ENCODE measurements at regions not wholly inside any gene's neighbourhood (a gene's known extent, or its start where the extent isn't known, plus 50 kb on each side); places are given as distances from the start of the nearest gene placed in this dataset.

DNA sequence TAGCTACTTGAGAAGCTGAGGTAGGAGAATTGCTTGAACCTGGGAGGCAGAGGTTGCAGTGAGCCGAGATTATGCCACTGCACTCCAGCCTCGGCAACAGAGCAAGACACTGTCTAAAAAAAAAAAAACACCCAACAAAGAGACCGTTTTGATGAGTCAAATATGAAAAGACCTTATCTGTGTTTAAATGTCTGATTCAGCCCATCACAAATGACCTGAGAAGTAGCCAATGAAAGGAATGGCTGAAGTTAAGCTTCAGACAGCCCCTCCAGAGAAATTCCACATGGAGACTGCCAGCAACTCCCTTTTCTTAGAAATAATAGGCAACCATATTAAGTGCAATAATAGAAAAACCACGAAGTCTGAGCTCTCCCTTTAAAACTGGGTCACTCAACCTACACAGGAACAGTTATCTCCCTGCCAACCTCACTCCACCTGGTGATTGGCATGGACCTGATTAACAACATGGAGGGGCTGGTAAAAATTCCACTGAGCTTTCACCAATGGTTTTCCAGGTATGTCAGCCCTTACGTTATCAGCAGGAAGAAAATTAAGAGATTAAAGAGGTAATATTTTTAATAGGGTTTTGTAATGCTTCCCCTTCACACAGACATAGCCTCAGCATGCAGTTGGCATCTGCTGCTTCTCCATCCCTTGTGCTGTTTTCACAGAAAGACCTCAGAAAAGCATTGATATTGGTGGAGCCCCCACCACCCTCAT, 238.1 kb upstream of the STT3B start:
- H3K27ac ChIP-seq: no peak overlapping the region
- H3K9ac ChIP-seq: no peak overlapping the region
- no peaks in the 10 kb centered on the region for H3K4me1 ChIP-seq (ENCODE audit: low read depth, poor library complexity, severe bottlenecking)

DNA sequence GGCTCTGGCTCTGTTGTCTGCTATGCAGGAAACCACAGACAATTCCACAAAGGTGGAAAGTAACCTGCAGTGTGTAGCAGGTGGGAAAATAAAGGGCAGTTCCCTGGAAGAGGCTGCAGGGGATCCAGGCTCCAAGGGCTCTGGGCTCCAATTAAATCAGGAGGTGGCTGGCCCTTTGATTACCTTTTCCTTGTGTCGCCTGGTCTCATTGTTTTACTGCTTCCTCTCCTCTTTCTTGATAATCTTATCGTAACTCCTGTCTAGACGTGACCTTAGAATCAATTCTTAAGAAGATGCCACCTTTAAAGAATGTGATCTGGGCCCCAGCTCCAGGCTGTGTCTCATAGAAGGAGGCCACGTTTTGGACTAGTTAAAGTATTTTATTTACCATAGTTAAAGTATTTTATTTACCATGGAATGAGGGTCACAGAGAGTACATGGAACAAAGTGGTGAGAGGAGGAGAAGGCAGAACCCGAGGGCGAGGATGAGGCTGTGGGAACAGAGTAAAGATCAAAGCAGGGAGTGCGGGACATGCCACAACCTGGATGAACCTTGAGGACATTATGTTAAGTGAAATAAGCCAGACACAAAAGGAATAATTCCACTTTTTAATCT, 237.5 kb upstream of the STT3B start:
- TF ChIP-seq, protein P1, sequence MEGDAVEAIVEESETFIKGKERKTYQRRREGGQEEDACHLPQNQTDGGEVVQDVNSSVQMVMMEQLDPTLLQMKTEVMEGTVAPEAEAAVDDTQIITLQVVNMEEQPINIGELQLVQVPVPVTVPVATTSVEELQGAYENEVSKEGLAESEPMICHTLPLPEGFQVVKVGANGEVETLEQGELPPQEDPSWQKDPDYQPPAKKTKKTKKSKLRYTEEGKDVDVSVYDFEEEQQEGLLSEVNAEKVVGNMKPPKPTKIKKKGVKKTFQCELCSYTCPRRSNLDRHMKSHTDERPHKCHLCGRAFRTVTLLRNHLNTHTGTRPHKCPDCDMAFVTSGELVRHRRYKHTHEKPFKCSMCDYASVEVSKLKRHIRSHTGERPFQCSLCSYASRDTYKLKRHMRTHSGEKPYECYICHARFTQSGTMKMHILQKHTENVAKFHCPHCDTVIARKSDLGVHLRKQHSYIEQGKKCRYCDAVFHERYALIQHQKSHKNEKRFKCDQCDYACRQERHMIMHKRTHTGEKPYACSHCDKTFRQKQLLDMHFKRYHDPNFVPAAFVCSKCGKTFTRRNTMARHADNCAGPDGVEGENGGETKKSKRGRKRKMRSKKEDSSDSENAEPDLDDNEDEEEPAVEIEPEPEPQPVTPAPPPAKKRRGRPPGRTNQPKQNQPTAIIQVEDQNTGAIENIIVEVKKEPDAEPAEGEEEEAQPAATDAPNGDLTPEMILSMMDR (conservative IDR thresholded peaks at IDR 0.05; ENCODE audit: low read depth, low read length): no peak
- H3K4me2 ChIP-seq: no peak overlapping the region

More for the DNA sequence above, 238.1 kb upstream of the STT3B start:
- Histone ChIP-seq H4K20me1 (ENCODE audit: insufficient read depth) (no peaks in the 10 kb centered on the region), H3K4me2 (no peak overlapping the region), H3K4me3 (IDR thresholded peaks at IDR 0.05; ENCODE audit: insufficient read depth, low read depth, low read length) (no peak overlapping the region), H2AFZ (ENCODE audit: low read depth) (no peak overlapping the region), H3K27me3 (ENCODE audit: insufficient read depth, low read depth) (no peaks in the 10 kb centered on the region), H3K79me2 (ENCODE audit: insufficient read depth, low read depth) (no peaks in the 10 kb centered on the region), H3K36me3 (ENCODE audit: insufficient read depth) (no peaks in the 10 kb centered on the region)
- TF ChIP-seq, protein P1 (conservative IDR thresholded peaks at IDR 0.05; ENCODE audit: low read depth, low read length): no peak

DNA sequence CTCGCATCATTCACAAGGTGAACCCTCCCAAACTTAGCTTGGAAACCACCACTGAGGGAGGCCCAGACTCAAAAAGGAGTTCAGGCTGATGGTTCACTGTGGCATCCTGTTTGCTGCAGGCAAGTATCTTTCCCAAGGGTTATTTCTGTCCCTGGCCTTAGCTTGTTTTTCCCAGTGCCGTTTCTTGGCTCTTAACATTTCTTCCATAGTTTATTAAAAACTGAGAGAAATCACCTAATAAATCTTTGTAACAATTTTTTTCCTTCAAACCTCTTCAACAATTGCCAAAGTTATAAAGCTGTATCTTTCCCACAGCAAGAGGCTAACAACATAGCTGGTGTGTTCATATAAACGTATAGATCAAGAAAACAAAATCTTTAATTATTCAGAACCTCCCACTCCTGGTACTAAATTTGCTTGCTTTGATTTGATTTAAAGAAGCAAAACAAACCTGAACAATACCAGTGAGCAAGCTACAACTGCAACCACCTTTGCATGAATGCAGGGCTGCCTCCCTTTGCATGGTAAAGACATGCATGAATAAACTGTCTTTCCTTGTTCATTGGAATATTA, 234.9 kb upstream of the STT3B start:
- Histone ChIP-seq H3K4me1 (ENCODE audit: low read depth, poor library complexity, severe bottlenecking) (no peaks in the 10 kb centered on the region), H3K79me2 (ENCODE audit: insufficient read depth, low read depth) (no peaks in the 10 kb centered on the region), H3K4me2 (no peak overlapping the region)

More for the DNA sequence above, 237.5 kb upstream of the STT3B start:
- no peaks in the 10 kb centered on the region for H3K27me3 ChIP-seq (ENCODE audit: insufficient read depth, low read depth)
- H3K4me3 ChIP-seq (IDR thresholded peaks at IDR 0.05; ENCODE audit: insufficient read depth, low read depth, low read length): no peak overlapping the region
- no peak overlapping the region for H3K27ac ChIP-seq
- H3K36me3 ChIP-seq (ENCODE audit: insufficient read depth): no peaks in the 10 kb centered on the region
- H3K9ac ChIP-seq: no peak overlapping the region
- H3K4me1 ChIP-seq (ENCODE audit: low read depth, poor library complexity, severe bottlenecking): no peaks in the 10 kb centered on the region
- H4K20me1 ChIP-seq (ENCODE audit: insufficient read depth): no peaks in the 10 kb centered on the region
- H2AFZ ChIP-seq (ENCODE audit: low read depth): no peak overlapping the region
- no peaks in the 10 kb centered on the region for H3K79me2 ChIP-seq (ENCODE audit: insufficient read depth, low read depth)

DNA sequence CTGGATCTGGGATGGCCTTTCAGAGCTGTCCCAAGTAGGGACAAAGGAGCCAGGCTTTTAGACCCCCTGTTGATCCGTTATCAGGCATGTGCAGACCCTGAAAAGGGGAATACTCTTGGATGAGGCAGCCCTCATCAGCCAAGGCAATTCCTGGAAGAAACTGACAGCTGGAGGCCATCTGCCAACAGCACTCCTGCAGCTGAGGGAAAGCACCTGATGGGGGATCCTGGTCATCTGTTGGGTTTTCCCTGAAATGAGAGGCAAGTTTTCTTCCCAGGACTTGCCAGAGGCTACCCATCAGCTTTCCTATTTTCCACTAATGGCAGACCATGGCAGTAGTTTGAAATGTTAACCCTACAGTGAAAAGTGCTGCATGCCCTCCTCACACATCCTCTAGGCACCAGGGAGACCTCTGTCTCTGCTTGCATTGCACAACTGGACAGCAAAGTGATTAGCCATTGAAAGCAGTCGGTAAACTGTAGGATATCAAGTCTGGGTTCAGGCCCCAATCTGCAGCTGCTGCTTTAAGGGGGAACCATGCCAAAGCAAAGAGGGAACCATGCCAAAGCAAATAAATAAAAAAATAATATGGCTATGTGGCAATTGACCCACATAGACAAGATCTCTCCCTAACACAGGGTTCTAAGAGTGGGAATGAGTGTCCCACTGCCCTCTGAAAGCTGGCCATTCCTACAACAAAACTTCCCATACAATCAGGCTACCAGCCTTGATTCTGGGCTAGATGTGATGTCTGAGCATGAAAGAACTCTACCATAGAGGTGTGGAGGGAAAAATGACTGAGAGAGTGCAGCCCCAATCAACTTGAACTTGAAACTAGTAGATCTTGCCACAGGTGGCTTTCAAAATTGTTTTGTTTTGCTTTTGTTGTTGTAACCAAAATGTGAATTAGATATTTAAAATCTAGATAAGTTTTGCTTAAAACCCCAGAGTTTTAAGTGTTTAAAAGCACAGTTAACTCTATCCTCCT, 232.0 kb upstream of the STT3B start:
- TF ChIP-seq, protein P1 (conservative IDR thresholded peaks at IDR 0.05; ENCODE audit: low read depth, low read length): no peak
- Histone ChIP-seq H3K4me1 (ENCODE audit: low read depth, poor library complexity, severe bottlenecking) (no peaks in the 10 kb centered on the region), H3K4me3 (IDR thresholded peaks at IDR 0.05; ENCODE audit: insufficient read depth, low read depth, low read length) (no peak overlapping the region), H3K27me3 (ENCODE audit: insufficient read depth, low read depth) (no peaks in the 10 kb centered on the region), H3K36me3 (ENCODE audit: insufficient read depth) (no peaks in the 10 kb centered on the region), H3K4me2 (no peak overlapping the region), H4K20me1 (ENCODE audit: insufficient read depth) (no peaks in the 10 kb centered on the region), H3K9ac (no peak overlapping the region), H3K79me2 (ENCODE audit: insufficient read depth, low read depth) (no peaks in the 10 kb centered on the region), H3K27ac (no peak overlapping the region), H2AFZ (ENCODE audit: low read depth) (no peak overlapping the region)

More for the DNA sequence above, 234.9 kb upstream of the STT3B start:
- H3K27me3 ChIP-seq (ENCODE audit: insufficient read depth, low read depth): no peaks in the 10 kb centered on the region
- no peak overlapping the region for H2AFZ ChIP-seq (ENCODE audit: low read depth)
- H3K9ac ChIP-seq: no peak overlapping the region
- no peak overlapping the region for H3K27ac ChIP-seq
- no peak overlapping the region for H3K4me3 ChIP-seq (IDR thresholded peaks at IDR 0.05; ENCODE audit: insufficient read depth, low read depth, low read length)
- no peaks in the 10 kb centered on the region for H4K20me1 ChIP-seq (ENCODE audit: insufficient read depth)
- TF ChIP-seq, protein P1 (conservative IDR thresholded peaks at IDR 0.05; ENCODE audit: low read depth, low read length): no peak
- H3K36me3 ChIP-seq (ENCODE audit: insufficient read depth): no peaks in the 10 kb centered on the region
